Non-pigmented ciliary epithelial cell (primary cell): ENCODE measurements at regions not wholly inside any gene's neighbourhood (a gene's known extent, or its start where the extent isn't known, plus 50 kb on each side); places are given as distances from the start of the nearest gene placed in this dataset.

Experiments used
- DNase-seq: peaks from one replicate; pipeline ENCODE4 v3.0.0-alpha.2; 2010; ENCODE audit warnings: low read depth

DNA sequence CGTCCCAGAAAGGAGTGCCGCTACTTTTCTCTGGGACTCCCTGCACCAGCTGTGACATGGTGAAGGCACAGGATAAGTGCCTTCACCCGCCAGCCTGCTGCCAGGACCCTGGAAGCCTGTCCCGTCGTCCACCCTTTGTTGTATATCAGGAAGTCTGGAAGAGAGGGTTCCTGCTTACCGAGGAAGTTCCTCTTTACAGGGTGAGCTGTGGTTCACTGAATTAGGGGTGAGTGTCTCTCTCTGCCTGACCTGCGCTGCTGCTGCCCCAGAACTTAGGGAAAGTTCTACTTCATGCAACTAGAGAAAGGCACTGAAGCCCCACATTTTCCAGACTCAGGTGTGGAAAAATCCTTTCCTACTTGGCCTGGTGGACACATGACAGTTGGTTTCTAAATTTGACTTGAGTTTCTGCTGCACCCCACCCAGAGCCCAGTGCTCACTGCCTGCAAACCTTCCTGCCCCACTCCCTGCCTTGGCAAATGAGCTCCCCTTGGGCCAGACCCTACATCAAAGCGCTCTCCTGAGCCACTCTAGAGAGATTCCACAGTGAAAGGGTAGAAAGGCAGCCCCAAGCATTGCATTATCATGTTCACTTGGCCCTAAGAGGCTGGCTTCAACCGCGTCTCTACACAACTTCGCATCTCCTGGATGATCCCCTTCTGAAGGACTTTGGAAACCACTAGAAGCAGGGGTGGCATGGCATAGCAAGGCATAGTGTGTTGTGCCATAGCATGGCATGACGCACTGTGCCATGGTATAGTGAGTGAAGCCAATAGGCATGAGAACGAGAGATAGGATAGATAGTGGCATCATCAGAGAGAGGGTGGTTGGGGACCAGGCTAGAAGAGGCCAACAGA, 215.8 kb upstream of the CDYL start:
- no peak for DNase-seq

GRCh38 chr6:4559281-4559875, 216.8 kb upstream of the CDYL start:
- DNase-seq, result no peak

GRCh38 chr6:4554645-4555044, 221.6 kb upstream of the CDYL start:
- no peak for DNase-seq

DNA sequence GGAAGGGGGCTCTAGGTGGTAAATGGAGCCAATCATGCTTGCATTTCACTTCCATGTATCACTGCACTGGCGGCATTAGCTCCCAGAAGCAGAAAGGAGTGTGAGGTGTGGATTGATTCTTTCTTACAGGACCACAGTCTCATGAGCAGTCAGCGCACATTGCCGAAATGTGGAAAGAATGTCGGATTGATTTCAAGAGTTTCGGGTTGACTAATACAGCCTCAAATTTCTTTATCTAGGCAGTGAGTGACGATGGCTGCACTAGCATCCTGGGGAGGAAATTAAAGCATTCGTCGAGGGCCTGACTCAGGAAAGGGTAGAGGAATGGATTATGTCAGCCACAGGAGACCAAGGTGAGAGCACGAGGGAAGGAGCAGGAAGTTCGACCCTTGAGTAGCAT, 222.8 kb upstream of the CDYL start:
- no peak for DNase-seq

DNA sequence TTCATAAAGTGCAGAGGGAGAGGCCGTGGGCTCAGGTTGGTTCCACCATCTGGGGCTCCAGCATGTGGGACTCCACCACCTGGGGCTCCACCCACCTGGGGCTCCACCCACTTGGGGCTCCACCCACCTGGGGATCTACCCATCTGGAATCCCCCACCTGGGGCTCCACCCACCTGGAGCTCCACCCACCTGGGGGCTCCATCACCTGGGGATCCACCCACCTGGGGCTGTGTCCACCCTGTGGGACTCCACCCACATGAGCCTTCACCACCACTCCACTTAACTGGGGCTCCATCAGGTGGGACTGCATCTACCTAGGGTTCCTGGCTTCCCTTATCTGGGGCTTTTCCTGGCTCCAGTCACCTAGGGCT, 226.0 kb upstream of the CDYL start:
- no peak for DNase-seq

DNA sequence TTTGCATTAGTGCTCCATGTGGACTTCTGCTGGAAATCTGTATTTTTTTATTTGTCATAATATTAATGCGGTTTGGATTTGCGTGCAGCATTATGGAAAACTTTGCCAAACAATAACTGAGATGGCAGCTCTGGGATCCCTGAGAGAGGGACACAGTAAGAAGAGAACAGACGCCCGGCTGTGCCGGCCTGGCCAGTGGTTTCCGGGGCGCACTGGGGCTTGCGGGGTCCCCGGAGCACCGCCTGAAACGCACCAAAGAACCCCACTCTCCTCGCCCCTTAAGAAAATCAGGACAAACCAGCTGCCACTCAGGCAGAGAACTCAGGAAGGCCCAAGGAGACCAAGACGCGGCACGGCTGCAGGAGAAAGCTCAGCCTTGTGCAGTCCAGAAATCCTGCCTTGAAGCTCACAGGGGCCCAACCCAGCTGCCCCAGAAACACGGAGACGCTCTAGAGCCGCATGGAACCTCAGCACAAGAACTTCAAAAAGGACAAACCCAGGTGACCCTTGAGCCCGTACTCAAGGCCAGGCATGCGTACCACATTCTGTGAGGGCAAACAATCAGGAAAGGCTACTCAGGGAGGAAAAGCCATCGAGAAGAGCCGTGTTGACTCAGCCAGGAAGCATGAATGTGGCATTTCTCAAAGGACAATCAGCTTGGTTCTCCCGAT, 226.5 kb upstream of the CDYL start:
- no peak for DNase-seq

DNA sequence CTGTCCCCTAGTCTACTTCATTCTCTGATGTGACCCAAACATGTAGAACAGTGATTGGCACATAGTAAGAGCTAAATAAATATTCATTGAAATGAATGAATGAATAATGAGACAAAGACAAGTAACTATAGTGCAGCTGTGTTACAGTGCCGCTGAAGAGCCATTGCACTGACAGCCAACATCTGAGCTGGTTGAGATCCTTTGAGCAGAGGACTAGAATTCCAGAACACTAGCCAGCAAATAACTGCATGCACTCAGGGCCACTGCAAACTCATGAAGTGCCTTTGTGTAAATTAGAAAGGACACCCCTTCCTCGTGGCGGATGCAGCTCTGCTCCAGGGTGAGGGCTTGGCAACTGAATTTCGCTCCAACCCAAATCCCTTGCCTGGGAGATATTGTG, 230.3 kb upstream of the CDYL start:
- DNase-seq, result no peak

DNA sequence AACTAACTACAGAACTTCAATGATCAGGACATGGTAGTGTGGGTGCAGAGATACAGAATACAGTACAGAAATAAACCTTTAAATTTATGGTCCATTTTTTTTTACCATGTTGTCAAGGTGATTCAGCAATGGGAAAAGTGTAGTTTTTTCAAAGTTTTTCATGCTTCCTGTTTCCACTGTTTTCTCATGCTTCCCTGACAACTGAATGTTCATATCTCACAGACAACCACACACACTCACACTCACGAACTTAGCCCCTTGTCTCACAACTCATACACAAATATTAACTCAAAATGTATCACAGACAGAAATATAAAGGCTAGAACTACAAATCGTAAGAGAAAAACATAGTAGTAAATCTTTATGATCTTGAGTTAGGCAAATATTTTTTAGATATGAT, 232.6 kb upstream of the CDYL start:
- DNase-seq, result no peak

DNA sequence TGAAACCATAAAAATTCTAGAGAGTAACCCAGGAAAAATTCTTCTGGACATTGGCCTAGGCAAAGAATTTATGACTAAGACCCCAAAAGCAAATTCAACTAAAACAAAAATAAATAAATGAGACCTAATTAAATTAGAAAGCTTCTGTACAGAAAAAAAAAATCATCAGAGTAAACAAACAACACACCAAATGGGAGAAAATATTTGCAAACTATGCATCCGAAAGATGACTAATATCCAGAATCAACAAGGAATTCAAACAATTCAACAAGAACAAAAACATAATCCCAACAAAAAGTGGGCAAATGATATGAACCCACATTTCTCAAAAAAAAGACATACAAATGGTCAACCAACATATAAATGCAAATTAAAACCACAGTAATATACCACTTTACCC, 242.6 kb upstream of the CDYL start:
- no peak for DNase-seq

DNA sequence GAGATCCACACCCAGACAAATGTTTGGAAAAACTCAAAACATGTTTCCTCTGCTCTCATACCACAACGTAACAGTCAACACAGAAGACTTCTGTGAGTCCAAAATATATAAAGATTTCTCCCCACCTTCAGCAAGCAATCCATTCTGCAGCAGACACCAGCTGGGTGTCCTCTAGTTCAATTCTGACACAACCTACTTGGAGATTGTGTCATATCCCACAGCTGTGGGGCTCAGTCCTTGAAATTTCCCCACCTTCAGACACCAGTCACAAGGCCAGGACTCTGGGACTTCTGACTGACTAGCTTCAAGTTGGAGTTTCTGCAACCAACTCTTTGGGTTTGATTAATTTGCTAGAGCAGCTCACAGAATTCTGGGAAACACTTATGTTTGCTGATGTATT, 244.8 kb upstream of the CDYL start:
- DNase-seq, result no peak

DNA sequence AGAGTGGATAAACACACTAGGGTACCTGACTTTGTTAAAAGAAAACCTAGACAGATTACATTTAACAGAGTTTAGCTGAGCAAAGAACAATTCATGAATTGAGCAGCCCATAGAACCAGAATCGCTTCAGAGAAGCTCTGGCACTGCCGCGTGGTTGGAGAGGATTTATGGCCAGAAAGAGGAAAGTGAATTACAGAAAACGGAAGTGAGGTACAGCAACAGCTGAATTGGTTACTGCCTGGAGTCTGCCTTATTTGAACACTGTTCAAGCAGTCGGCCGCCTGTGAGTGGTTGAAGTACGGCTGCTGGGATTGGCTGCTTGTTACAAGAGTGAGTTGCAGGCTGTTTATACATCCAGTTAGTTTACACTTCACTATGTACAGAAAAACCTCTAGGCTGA, 253.8 kb upstream of the CDYL start:
- no peak for DNase-seq

DNA sequence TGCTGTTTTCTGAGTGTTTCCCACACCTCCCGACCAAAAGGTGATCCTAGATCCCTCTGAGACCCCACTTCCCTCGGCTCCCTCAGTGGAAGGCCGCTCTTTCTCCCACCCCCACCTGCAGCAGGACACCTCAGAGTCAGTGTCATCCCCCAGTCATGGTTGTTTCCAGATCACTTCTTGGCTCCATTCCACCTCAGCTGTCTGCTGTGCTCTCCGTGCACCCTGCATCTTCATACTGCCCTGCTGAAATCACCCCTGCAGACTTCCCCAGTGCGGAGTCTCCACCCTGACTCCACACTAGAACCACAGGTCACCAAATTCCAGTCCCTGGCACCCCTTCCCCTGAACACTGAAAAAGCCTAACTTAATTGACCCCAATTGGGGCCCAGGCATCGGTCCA, 255.1 kb upstream of the CDYL start:
- no peak for DNase-seq

GRCh38 chr6:4518506-4518905, 257.7 kb upstream of the CDYL start:
- DNase-seq, result peak; percentile 53

DNA sequence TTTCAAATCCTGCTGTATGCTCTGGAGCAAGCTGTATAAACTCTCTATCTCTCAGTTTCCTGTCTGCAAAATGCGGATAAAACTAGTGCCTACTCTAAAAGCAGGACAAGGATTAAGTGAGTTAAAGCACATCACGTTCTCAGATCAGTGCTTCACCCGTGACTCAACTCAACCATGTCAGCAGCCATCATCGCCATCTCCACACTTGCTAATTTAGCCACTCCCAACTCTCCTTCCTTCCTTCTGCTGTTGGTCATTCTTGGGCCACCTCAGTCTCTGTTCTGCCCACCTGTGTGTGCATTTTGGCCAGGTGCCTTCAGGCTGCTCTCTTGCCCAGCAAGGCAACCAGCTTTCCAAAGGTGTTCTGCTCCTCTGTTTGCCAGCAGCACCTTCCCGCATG, 260.0 kb upstream of the CDYL start:
- no peak for DNase-seq

DNA sequence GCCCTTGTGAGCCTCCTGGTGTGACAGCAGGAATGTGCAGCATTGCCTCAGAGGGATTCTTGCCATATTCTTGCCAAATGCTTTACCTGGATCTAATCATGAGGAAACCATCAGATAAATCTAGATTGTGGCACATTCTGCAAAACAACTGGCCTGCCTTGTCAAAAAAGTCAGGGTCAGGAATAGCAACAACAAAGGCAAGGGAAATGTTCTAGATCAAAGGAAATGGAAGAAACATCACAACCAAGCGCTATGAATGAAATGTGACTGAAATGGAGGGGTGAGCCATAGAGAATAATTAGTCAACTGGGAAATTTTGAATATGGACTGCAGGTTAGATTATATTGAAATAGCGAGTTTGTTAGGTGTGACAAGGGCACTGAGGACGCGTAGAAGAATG, 262.6 kb upstream of the CDYL start:
- DNase-seq, result no peak

GRCh38 chr6:4512051-4512471, 264.1 kb upstream of the CDYL start:
- no peak for DNase-seq

DNA sequence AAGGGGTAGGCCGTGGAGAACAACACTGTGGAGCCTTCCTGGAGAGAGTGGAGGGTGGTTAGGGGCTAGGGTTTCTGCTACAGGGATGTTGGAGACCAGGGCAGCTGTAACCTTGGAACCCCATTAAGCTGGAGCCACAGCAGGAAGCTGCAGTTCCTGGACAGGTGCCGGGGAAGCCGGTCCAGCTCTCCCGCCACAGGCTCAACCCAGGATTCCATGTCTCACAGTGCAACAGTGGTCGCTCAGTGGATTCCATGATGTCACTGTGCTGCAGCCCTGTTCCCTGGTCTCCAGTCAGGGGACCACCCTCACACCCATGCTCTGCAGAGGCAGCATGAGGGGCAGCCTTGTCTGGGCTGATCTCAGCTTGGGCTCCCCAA, 264.6 kb upstream of the CDYL start:
- no peak for DNase-seq

- no peak for DNase-seq
These were observed 265.1 kb upstream of the CDYL start for GRCh38 chr6:4510906-4511640.

DNA sequence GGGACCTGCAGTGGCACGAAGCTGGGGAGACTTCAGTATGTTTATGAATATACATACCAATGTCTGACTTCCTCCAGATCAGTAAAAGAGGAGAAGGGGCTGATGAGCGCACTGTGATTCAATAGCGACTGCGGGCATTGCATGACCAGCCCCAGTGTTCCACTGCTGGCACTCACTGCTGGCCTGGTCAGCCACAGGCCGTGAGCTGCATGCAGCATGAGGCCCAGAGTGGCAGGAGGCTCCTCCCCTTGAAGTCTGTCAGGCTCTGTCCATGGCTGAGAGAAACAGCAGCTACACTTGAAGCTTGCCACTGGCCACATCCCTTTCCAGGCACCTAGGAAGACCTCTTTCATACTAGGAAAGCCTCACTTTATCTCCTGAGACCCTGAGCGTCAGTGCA, 265.9 kb upstream of the CDYL start:
- no peak for DNase-seq

DNA sequence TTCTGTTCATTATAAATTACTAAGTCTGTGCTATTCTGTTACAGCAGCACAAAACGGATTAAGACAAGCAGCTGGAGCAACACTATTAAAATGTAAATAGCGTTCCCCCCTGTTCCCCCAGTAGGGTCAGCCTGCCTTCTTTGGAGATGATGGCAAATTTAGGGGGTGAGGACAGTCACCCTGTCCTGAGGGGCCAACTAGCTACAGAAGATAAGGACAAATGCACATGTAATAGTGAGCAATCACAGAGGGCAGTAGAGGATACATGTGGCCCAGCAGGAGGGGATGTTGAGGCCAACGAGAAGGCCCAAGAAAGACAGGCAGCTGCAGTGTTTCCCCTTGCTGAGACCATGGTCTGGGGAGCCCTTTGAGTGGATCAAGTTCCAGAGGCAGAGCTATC, 266.7 kb upstream of the CDYL start:
- no peak for DNase-seq

DNA sequence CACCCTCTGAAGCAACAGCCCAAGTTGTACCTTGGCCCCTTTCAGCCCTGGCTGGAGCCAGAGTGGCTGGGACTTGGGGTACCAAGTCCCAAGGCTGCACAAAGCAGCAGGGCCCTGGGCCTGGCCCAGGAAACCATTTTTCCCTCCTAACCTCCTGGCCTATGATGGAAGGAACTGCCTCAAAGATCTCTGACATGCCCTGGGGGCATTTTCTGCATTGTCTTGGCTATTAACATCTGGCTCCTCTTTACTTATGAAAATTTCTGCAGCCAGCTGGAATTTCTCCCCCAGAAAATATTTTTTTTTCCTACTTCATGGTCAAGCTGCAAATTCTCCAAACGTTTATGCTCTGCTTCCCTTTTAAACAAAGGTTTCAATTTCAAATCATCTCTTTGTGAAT, 269.4 kb upstream of the CDYL start:
- no peak for DNase-seq

DNA sequence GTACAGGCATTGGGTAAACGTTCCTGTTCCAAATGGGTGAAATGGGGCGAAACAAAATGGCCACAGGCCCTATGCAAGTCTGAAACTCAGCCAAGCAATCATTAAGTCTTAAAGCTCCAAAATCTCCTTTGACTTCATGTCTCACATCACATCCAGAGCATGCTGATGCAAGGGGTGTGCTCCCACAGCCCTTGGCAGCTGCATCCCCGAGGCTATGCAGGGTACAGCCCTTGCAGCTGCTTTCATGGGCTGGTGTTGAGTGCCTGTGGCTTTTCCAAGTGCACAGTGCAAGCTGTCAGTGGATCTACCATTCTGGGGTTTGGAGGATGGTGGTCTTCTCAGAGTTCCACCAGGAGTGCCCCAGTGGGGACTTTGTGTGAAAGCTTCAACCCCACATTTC, 270.0 kb upstream of the CDYL start:
- DNase-seq, result no peak

GRCh38 chr6:4504700-4505099, 271.5 kb upstream of the CDYL start:
- DNase-seq, result no peak
